ENCODE measurements at regions not wholly inside any gene's neighbourhood (a gene's known extent, or its start where the extent isn't known, plus 50 kb on each side); places are given as distances from the start of the nearest gene placed in this dataset.

DNA sequence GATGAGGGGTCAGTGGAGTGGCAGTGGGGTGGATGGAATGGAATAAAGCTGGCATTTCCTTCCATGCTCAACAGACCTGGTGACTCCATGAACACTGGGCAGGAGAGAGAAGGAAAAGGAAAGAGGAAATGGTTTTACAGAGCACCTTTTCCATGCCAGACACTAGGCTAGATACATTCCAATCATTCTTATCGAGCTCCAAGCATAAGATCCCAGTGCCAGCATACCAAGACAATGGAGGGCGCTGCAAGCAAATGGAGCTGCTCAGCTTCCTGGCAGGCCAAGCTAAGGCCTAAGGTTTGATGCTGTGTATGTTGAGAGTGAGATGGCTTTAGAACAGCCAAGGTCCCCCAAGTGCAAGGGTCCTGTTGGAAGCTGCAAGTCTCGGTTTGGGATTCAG is 113.2 kb downstream of the HSPH1 start:
- no peaks in the 10 kb centered on the region for H3K9me3 Mint-ChIP-seq
- Histone ChIP-seq H4K20me1 (replicated peaks; ENCODE audit: insufficient read depth) (no peaks in the 10 kb centered on the region), H3K27ac (ENCODE audit: low read depth) (no peak overlapping the region), H3K4me3 (no peak overlapping the region), H3K36me3 (ENCODE audit: insufficient read depth) (no peaks in the 10 kb centered on the region), H3K27me3 (ENCODE audit: insufficient read depth) (no peaks in the 10 kb centered on the region), H3K4me1 (ENCODE audit: insufficient read depth) (peaks cover 8% of the 10 kb centered on the region; the same call in 1 of the 2 replicates), H3F3A (replicated peaks; ENCODE audit: low read depth) (no peaks in the 10 kb centered on the region), H3K9me2 (ENCODE audit: insufficient read depth) (no peaks in the 10 kb centered on the region), H3K4me2 (0 out of 2 replicates have a peak overlapping the region, but pooled peaks have one; percentile 32), H2AFZ (peak overlapping the region; percentile 93; the same call in 1 of the 2 replicates), H3K79me2 (replicated peaks; ENCODE audit: insufficient read depth) (no peaks in the 10 kb centered on the region)
- H3K4me3 Mint-ChIP-seq = no peak overlapping the region
- H3K4me1 Mint-ChIP-seq = peaks cover 8% of the 10 kb centered on the region; the same call in 2 of the 3 replicates
- TF ChIP-seq CTCF (conservative IDR thresholded peaks at IDR 0.05; ENCODE audit: low read depth in 2 of 2) (peak in 1 of 2 experiments; percentile 53; a peak in 2 of 4 replicates), EZH2phosphoT487 (IDR thresholded peaks at IDR 0.05; ENCODE audit: unreplicated experiment) (no peak)
- TF ChIP-seq, protein P1, sequence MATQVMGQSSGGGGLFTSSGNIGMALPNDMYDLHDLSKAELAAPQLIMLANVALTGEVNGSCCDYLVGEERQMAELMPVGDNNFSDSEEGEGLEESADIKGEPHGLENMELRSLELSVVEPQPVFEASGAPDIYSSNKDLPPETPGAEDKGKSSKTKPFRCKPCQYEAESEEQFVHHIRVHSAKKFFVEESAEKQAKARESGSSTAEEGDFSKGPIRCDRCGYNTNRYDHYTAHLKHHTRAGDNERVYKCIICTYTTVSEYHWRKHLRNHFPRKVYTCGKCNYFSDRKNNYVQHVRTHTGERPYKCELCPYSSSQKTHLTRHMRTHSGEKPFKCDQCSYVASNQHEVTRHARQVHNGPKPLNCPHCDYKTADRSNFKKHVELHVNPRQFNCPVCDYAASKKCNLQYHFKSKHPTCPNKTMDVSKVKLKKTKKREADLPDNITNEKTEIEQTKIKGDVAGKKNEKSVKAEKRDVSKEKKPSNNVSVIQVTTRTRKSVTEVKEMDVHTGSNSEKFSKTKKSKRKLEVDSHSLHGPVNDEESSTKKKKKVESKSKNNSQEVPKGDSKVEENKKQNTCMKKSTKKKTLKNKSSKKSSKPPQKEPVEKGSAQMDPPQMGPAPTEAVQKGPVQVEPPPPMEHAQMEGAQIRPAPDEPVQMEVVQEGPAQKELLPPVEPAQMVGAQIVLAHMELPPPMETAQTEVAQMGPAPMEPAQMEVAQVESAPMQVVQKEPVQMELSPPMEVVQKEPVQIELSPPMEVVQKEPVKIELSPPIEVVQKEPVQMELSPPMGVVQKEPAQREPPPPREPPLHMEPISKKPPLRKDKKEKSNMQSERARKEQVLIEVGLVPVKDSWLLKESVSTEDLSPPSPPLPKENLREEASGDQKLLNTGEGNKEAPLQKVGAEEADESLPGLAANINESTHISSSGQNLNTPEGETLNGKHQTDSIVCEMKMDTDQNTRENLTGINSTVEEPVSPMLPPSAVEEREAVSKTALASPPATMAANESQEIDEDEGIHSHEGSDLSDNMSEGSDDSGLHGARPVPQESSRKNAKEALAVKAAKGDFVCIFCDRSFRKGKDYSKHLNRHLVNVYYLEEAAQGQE (IDR thresholded peaks at IDR 0.05; ENCODE audit: unreplicated experiment) = no peak
- peak; percentile 7; the same call in 1 of the 3 replicates for ATAC-seq
- DNase-seq (ENCODE audit: low spot score) = peak; percentile 64
- no peaks in the 10 kb centered on the region for H3K36me3 Mint-ChIP-seq (ENCODE audit: low read depth)
- H3K27me3 Mint-ChIP-seq (ENCODE audit: insufficient read depth, low read depth, poor library complexity) = peaks cover 4% of the 10 kb centered on the region
- H3K27ac Mint-ChIP-seq = no peak overlapping the region

GRCh38 chr13:31046711-31047279 is 114.3 kb downstream of the TEX26 start:
- H3F3A ChIP-seq (replicated peaks; ENCODE audit: low read depth) = no peaks in the 10 kb centered on the region
- Mint-ChIP-seq H3K4me3 (no peak overlapping the region), H3K27me3 (ENCODE audit: insufficient read depth, low read depth, poor library complexity) (peaks cover 5% of the 10 kb centered on the region), H3K27ac (no peak overlapping the region), H3K36me3 (ENCODE audit: low read depth) (no peaks in the 10 kb centered on the region), H3K9me3 (no peaks in the 10 kb centered on the region), H3K4me1 (peaks cover 6% of the 10 kb centered on the region)
- H3K4me2 ChIP-seq = no peak overlapping the region
- no peaks in the 10 kb centered on the region for H4K20me1 ChIP-seq (replicated peaks; ENCODE audit: insufficient read depth)
- no peaks in the 10 kb centered on the region for H3K27me3 ChIP-seq (ENCODE audit: insufficient read depth)
- no peak overlapping the region for H3K27ac ChIP-seq (ENCODE audit: low read depth)
- H3K9me2 ChIP-seq (ENCODE audit: insufficient read depth) = no peaks in the 10 kb centered on the region
- DNase-seq (ENCODE audit: low spot score) = no peak
- no peaks in the 10 kb centered on the region for H3K36me3 ChIP-seq (ENCODE audit: insufficient read depth)
- H2AFZ ChIP-seq = peak overlapping the region; percentile 38; the same call in 1 of the 2 replicates
- no peak overlapping the region for H3K4me3 ChIP-seq
- no peak for ATAC-seq
- H3K79me2 ChIP-seq (replicated peaks; ENCODE audit: insufficient read depth) = no peaks in the 10 kb centered on the region
- H3K4me1 ChIP-seq (ENCODE audit: insufficient read depth) = peaks cover 8% of the 10 kb centered on the region; the same call in 1 of the 2 replicates
- TF ChIP-seq, protein P1 (IDR thresholded peaks at IDR 0.05; ENCODE audit: unreplicated experiment) = no peak
- TF ChIP-seq CREB1 (CRISPR knock-in tag; IDR thresholded peaks at IDR 0.05; ENCODE audit: low read depth) (no peak), NANOG (IDR thresholded peaks at IDR 0.05; ENCODE audit: borderline replicate concordance) (no peak), ZNF114 (CRISPR knock-in tag; IDR thresholded peaks at IDR 0.05) (no peak), JUNB (IDR thresholded peaks at IDR 0.05; ENCODE audit: unreplicated experiment) (no peak), POLR2AphosphoS5 (IDR thresholded peaks at IDR 0.05; ENCODE audit: low read depth) (no peak), CTCF (conservative IDR thresholded peaks at IDR 0.05; ENCODE audit: low read depth in 2 of 2) (no peak), EZH2 (IDR thresholded peaks at IDR 0.05; ENCODE audit: low read depth, unreplicated experiment) (no peak)
